ENCODE measurements at regions not wholly inside any gene's neighbourhood (a gene's known extent, or its start where the extent isn't known, plus 50 kb on each side); places are given as distances from the start of the nearest gene placed in this dataset.

- no TSS peak for BruUV-seq (replicated peaks)
Measured at GRCh38 chr7:119350334-119350733, 922.6 kb upstream of the KCND2 start.

More at GRCh38 chr7:119350334-119350733, 922.6 kb upstream of the KCND2 start:
- Histone ChIP-seq H3K4me2 (ENCODE audit: control insufficient read depth, insufficient read depth) (no peak overlapping the region), H3K4me1 (ENCODE audit: control insufficient read depth, insufficient read depth, low read length) (no peaks in the 10 kb centered on the region), H3K9me3 (replicated peaks; ENCODE audit: control insufficient read depth, insufficient read depth, low read length) (no peaks in the 10 kb centered on the region), H3K27me3 (replicated peaks in 1 of 2; ENCODE audit: control insufficient read depth in 2 of 2, insufficient read depth in 2 of 2, low read length in 1 of 2) (no peaks in the 10 kb centered on the region; a peak in 1 of 4 replicates), H3K27ac (ENCODE audit: control insufficient read depth, insufficient read depth) (no peak overlapping the region), H3K4me3 (no peak overlapping the region), H2AFZ (ENCODE audit: control insufficient read depth, low read depth, low read length) (no peak overlapping the region), H4K20me1 (ENCODE audit: control insufficient read depth, insufficient read depth) (no peaks in the 10 kb centered on the region), H3K79me2 (ENCODE audit: control insufficient read depth, insufficient read depth, low read length) (no peaks in the 10 kb centered on the region), H3K9ac (ENCODE audit: control insufficient read depth, insufficient read depth, low read length) (no peak overlapping the region), H3K36me3 (ENCODE audit: control insufficient read depth in 2 of 2, insufficient read depth in 2 of 2, low read length in 1 of 2) (no peaks in the 10 kb centered on the region)
- no peak for DNase-seq (ENCODE audit: low read depth, low spot score)
- no peak for FAIRE-seq
- WGBS (ENCODE audit: insufficient coverage, insufficient replicate concordance, low lambda C conversion rate, missing lambda C conversion rate): 18% methylated on average over 5 of the region's 5 CpGs
- ChIA-PET POLR2A (no interaction called here), SMC1A (ENCODE audit: uncharacterized antibody, unreplicated experiment) (interaction anchor here (0.7 kb wide), 1 partner anchor 376 kb away, joined by 4 read pairs; no protein-coding TSS in a partner anchor), RAD21 (ENCODE audit: unreplicated experiment) (no interaction called here), CTCF (no interaction called here)
- no peak for ATAC-seq
- TF ChIP-seq CBFB (IDR thresholded peaks at IDR 0.05; ENCODE audit: low read depth): no peak
- no peak for TF ChIP-seq HDAC6 (IDR thresholded peaks at IDR 0.05; ENCODE audit: unreplicated experiment)
- TF ChIP-seq MYB (IDR thresholded peaks at IDR 0.05; ENCODE audit: borderline replicate concordance, low read depth, low read length): no peak
- no peak for TF ChIP-seq ZBTB4 (CRISPR knock-in tag; IDR thresholded peaks at IDR 0.05)
- TF ChIP-seq PML (IDR thresholded peaks at IDR 0.05; ENCODE audit: low read length): no peak
- no peak for TF ChIP-seq FOXK2 (IDR thresholded peaks at IDR 0.05)
- TF ChIP-seq TCF7 (IDR thresholded peaks at IDR 0.05; ENCODE audit: borderline replicate concordance): no peak
- in situ Hi-C loops (cut with MboI): no loop called here
- intact Hi-C loops (cut with micrococcal nuclease; ENCODE audit: unreplicated experiment): no loop called here
